ENCODE measurements at regions not wholly inside any gene's neighbourhood (a gene's known extent, or its start where the extent isn't known, plus 50 kb on each side); places are given as distances from the start of the nearest gene placed in this dataset.

GRCh38 chr6:165894171-165894825 lies 231.3 kb upstream of the PDE10A start:
- TF ChIP-seq, protein P1, sequence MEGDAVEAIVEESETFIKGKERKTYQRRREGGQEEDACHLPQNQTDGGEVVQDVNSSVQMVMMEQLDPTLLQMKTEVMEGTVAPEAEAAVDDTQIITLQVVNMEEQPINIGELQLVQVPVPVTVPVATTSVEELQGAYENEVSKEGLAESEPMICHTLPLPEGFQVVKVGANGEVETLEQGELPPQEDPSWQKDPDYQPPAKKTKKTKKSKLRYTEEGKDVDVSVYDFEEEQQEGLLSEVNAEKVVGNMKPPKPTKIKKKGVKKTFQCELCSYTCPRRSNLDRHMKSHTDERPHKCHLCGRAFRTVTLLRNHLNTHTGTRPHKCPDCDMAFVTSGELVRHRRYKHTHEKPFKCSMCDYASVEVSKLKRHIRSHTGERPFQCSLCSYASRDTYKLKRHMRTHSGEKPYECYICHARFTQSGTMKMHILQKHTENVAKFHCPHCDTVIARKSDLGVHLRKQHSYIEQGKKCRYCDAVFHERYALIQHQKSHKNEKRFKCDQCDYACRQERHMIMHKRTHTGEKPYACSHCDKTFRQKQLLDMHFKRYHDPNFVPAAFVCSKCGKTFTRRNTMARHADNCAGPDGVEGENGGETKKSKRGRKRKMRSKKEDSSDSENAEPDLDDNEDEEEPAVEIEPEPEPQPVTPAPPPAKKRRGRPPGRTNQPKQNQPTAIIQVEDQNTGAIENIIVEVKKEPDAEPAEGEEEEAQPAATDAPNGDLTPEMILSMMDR (IDR thresholded peaks at IDR 0.05), result no peak
- TF ChIP-seq EZH2 (IDR thresholded peaks at IDR 0.05; ENCODE audit: borderline replicate concordance, insufficient read depth, low read depth, low read length, poor library complexity, severe bottlenecking), result no peak

Data from B cell (primary cell).